HS-5 (cell line): ENCODE measurements at regions not wholly inside any gene's neighbourhood (a gene's known extent, or its start where the extent isn't known, plus 50 kb on each side); places are given as distances from the start of the nearest gene placed in this dataset.
"Not testable (repeated sequence)": the region's sequence is repeated elsewhere in the genome, so short reads cannot be mapped to it uniquely, and the experiment has no call there.

Source experiments
- DNase-seq: peaks from one replicate; pipeline ENCODE4 v3.0.0-alpha.2; 2012; ENCODE audit warnings: low read depth

GRCh38 chr2:2466534-2466933 lies 135.5 kb upstream of the MYT1L start:
- no peak for DNase-seq

- no peak for DNase-seq
These were observed 133.6 kb upstream of the MYT1L start for GRCh38 chr2:2464643-2465042.

GRCh38 chr2:2464094-2464493 lies 133.0 kb upstream of the MYT1L start:
- DNase-seq: no peak

GRCh38 chr2:2456721-2457120 lies 125.6 kb upstream of the MYT1L start:
- no peak for DNase-seq

GRCh38 chr2:2455151-2455550 lies 124.1 kb upstream of the MYT1L start:
- DNase-seq: no peak

- no peak for DNase-seq
These were observed 121.9 kb upstream of the MYT1L start for GRCh38 chr2:2452961-2453360.

- not testable (repeated sequence) for DNase-seq
These were observed 120.2 kb upstream of the MYT1L start for GRCh38 chr2:2451275-2451674.

- DNase-seq: no peak
These were observed 117.1 kb upstream of the MYT1L start for GRCh38 chr2:2448178-2448577.

GRCh38 chr2:2422621-2423020 lies 91.5 kb upstream of the MYT1L start:
- DNase-seq: no peak

- no peak for DNase-seq
These were observed 82.5 kb upstream of the MYT1L start for GRCh38 chr2:2413525-2413924.

GRCh38 chr2:2410987-2411386 lies 79.9 kb upstream of the MYT1L start:
- no peak for DNase-seq

GRCh38 chr2:2409481-2409880 lies 78.4 kb upstream of the MYT1L start:
- no peak for DNase-seq

GRCh38 chr2:2405780-2406179 lies 74.7 kb upstream of the MYT1L start:
- no peak for DNase-seq

GRCh38 chr2:2400286-2401038 lies 69.4 kb upstream of the MYT1L start:
- no peak for DNase-seq

- no peak for DNase-seq
These were observed 68.3 kb upstream of the MYT1L start for GRCh38 chr2:2399396-2399795.

- no peak for DNase-seq
These were observed 61.3 kb upstream of the MYT1L start for GRCh38 chr2:2392332-2392731.

- DNase-seq: no peak
These were observed 58.1 kb upstream of the MYT1L start for GRCh38 chr2:2389215-2389614.
